Ovary (tissue), 3 donors: ENCODE measurements at regions not wholly inside any gene's neighbourhood (a gene's known extent, or its start where the extent isn't known, plus 50 kb on each side); places are given as distances from the start of the nearest gene placed in this dataset.

ENCODE experiments used
- CTCF ChIP-seq, 3 donors: fragments of 450-650 bp in 2 of 3; fragments of 200-600 bp in 1 of 3; IDR thresholded peaks; one replicate each; pipeline versions ENCODE4 v1.5.1 to v1.8.0; 2016 to 2022; ENCODE audit warnings: antibody characterized with exemption in 3 of 3, mild to moderate bottlenecking in 1 of 3
- EP300 ChIP-seq: sonication (generic); formaldehyde crosslinking; IDR thresholded peaks from one replicate; pipeline ENCODE4 v1.6.1; 2017; ENCODE audit warnings: antibody characterized with exemption
- POLR2A ChIP-seq: fragments of 450-650 bp; IDR thresholded peaks from one replicate; pipeline ENCODE4 v1.6.1; 2017; ENCODE audit warnings: antibody characterized with exemption, mild to moderate bottlenecking, moderate library complexity
- donor health status: DM: no; HTN: no; CAD: no.

DNA sequence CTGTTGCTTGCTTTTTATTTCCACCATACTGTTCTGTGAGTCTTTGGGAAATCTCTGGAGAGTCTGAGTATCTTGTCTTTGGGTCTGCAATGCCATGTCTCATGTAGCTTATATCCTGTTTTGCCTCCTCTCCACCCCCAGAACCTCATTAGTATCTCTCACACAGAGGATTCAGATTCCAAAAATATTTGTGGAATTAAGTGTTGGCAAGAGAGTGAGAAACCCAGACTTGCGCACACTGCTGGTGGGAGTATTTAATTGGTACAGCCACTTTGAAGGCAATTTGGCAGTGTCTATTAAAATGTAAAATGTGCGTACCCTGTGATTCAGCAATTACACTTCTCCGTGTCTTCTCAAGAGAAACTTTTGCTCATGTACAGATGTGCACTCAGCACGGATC lies 68.6 kb downstream of the ZNF621 start:
- TF ChIP-seq CTCF (IDR thresholded peaks at IDR 0.05) (no peak), POLR2A (no peak), EP300 (no peak)
